H1 (cell line): ENCODE measurements at regions not wholly inside any gene's neighbourhood (a gene's known extent, or its start where the extent isn't known, plus 50 kb on each side); places are given as distances from the start of the nearest gene placed in this dataset.

Experiments
- CTCF ChIA-PET: fragments of 300-600 bp; sonication (Branson Sonifier 250); formaldehyde crosslinking; loops from one replicate; lab custom pipeline; 2021; ENCODE audit not compliant: partially characterized antibody; lab: Charles Lee
- POLR2A ChIA-PET: fragments of 300-600 bp; sonication (Branson Sonifier 250); formaldehyde crosslinking; loops from one replicate; lab custom pipeline; 2021; ENCODE audit warnings: inconsistent platforms; ENCODE audit not compliant: partially characterized antibody; lab: Charles Lee
- DNase-seq, 2 experiments: peaks; one replicate each; pipeline versions ENCODE4 v3.0.0 to v3.0.0-alpha.2; 2010 to 2022; ENCODE audit warnings: low spot score in 2 of 2, low read depth in 1 of 2, mixed read lengths in 1 of 2
- FAIRE-seq: peaks from 2 replicates; lab custom pipeline; 2011; peaks lifted over from hg19 to GRCh38; lab: Jason Lieb, UNC
- H2AFZ ChIP-seq: 2 replicates; pipeline ENCODE4 v1.8.1; 2012; ENCODE audit warnings: low read length, inconsistent platforms
- H2AK5ac ChIP-seq: 2 replicates; pipeline ENCODE4 v1.6.1; 2013; ENCODE audit warnings: low read depth, low read length
- H2BK120ac ChIP-seq: replicated peaks from 2 replicates; pipeline ENCODE3; 2013; ENCODE audit warnings: low read depth, low read length, inconsistent platforms
- H2BK12ac ChIP-seq: 2 replicates; pipeline ENCODE4 v1.6.1; 2013; ENCODE audit warnings: low read depth, low read length
- H2BK15ac ChIP-seq: 2 replicates; pipeline ENCODE4 v1.6.1; 2013; ENCODE audit warnings: low read length
- H2BK20ac ChIP-seq: 2 replicates; pipeline ENCODE4 v1.6.1; 2013; ENCODE audit warnings: low read length
- H2BK5ac ChIP-seq: 2 replicates; pipeline ENCODE4 v1.6.1; 2013; ENCODE audit warnings: low read depth, low read length
- H3K14ac ChIP-seq: 2 replicates; pipeline ENCODE4 v1.6.1; 2013; ENCODE audit warnings: inconsistent platforms; ENCODE audit not compliant: insufficient read length
- H3K18ac ChIP-seq: 2 replicates; pipeline ENCODE4 v1.6.1; 2013; ENCODE audit warnings: low read length; ENCODE audit errors: extremely low read depth
- H3K23ac ChIP-seq: 2 replicates; pipeline ENCODE4 v1.6.1; 2013; ENCODE audit warnings: inconsistent platforms; ENCODE audit not compliant: insufficient read length
- H3K23me2 ChIP-seq: 2 replicates; pipeline ENCODE4 v1.6.1; 2013; ENCODE audit warnings: low read depth, low read length
- H3K27ac ChIP-seq: 2 replicates; pipeline ENCODE4 v1.6.1; 2011; ENCODE audit warnings: low read depth, low read length, inconsistent platforms
- H3K27me3 ChIP-seq, 4 experiments: replicated peaks in 1 of 4; 1 replicate in 1 of 4; 2 replicates in 3 of 4; pipeline versions ENCODE4 v1.6.1 to v1.8.1; 2011 to 2013; ENCODE audit warnings: low read length in 3 of 4, mild to moderate bottlenecking in 3 of 4, inconsistent platforms in 2 of 4, mixed read lengths in 2 of 4, moderate library complexity in 1 of 4; ENCODE audit not compliant: control insufficient read depth in 3 of 4, insufficient read depth in 3 of 4; ENCODE audit errors: extremely low read depth in 1 of 4
- H3K36me3 ChIP-seq, 4 experiments: 2 replicates each; pipeline versions ENCODE4 v1.6.1 to v1.8.1; 2011 to 2013; ENCODE audit warnings: mild to moderate bottlenecking in 4 of 4, low read length in 3 of 4, moderate library complexity in 2 of 4, control low read depth in 1 of 4, inconsistent platforms in 1 of 4; ENCODE audit not compliant: insufficient read depth in 4 of 4, control insufficient read depth in 2 of 4
- H3K4ac ChIP-seq: replicated peaks from 2 replicates; pipeline ENCODE3; 2013; ENCODE audit warnings: low read length, low read depth, mixed read lengths, inconsistent platforms; ENCODE audit not compliant: insufficient read length
- H3K4me1 ChIP-seq, 4 experiments: replicated peaks in 1 of 4; 1 replicate in 1 of 4; 2 replicates in 3 of 4; pipeline versions ENCODE4 v1.6.1 to v1.8.1; 2011 to 2013; ENCODE audit warnings: low read length in 3 of 4, inconsistent platforms in 2 of 4, mixed read lengths in 1 of 4; ENCODE audit not compliant: insufficient read depth in 4 of 4, control insufficient read depth in 3 of 4
- H3K4me2 ChIP-seq, 2 experiments: 2 replicates each; pipeline versions ENCODE4 v1.6.1 to v1.8.1; 2011 to 2013; ENCODE audit warnings: low read depth in 2 of 2, low read length in 2 of 2, control low read depth in 1 of 2, inconsistent platforms in 1 of 2, mild to moderate bottlenecking in 1 of 2; ENCODE audit not compliant: insufficient read depth in 1 of 2
- H3K4me3 ChIP-seq, 4 experiments: fragments of 200-600, 300-600 bp in 1 of 4; sonication (generic), shearing (Covaris generic), sonication (Bioruptor Twin) in 1 of 4; 2 replicates each; pipeline versions ENCODE4 v1.5.1 to v1.8.1; 2011 to 2016; ENCODE audit warnings: low read length in 4 of 4, low read depth in 3 of 4, control low read depth in 2 of 4, inconsistent platforms in 2 of 4, mild to moderate bottlenecking in 2 of 4, mixed read lengths in 1 of 4, moderate library complexity in 1 of 4; ENCODE audit not compliant: insufficient read depth in 2 of 4; ENCODE audit errors: extremely low read depth in 1 of 4
- H3K56ac ChIP-seq: replicated peaks from 2 replicates; pipeline ENCODE3; 2013; ENCODE audit warnings: low read depth, mild to moderate bottlenecking, mixed read lengths, low read length, inconsistent platforms; ENCODE audit not compliant: insufficient read length
- H3K79me1 ChIP-seq: 2 replicates; pipeline ENCODE4 v1.6.1; 2013; ENCODE audit warnings: low read depth, low read length, control low read depth
- H3K79me2 ChIP-seq, 2 experiments: 2 replicates each; pipeline versions ENCODE4 v1.6.1 to v1.8.1; 2012 to 2013; ENCODE audit warnings: low read length in 2 of 2, mild to moderate bottlenecking in 2 of 2, inconsistent platforms in 1 of 2; ENCODE audit not compliant: insufficient read depth in 2 of 2, control insufficient read depth in 1 of 2
- H3K9ac ChIP-seq, 4 experiments: replicated peaks in 1 of 4; 1 replicate in 1 of 4; 2 replicates in 3 of 4; pipeline versions ENCODE4 v1.6.1 to v1.8.1; 2011 to 2013; ENCODE audit warnings: low read depth in 3 of 4, low read length in 3 of 4, control low read depth in 2 of 4, mild to moderate bottlenecking in 2 of 4, moderate library complexity in 2 of 4, inconsistent platforms in 1 of 4; ENCODE audit errors: extremely low read depth in 1 of 4
- H3K9me3 ChIP-seq, 2 experiments: 2 replicates each; pipeline versions ENCODE4 v1.6.1 to v1.8.1; 2012 to 2013; ENCODE audit warnings: mild to moderate bottlenecking in 2 of 2, moderate library complexity in 2 of 2, control low read depth in 1 of 2, inconsistent platforms in 1 of 2, low read depth in 1 of 2, low read length in 1 of 2, mixed read lengths in 1 of 2; ENCODE audit not compliant: insufficient read depth in 2 of 2
- H4K20me1 ChIP-seq, 2 experiments: replicated peaks in 1 of 2; 2 replicates each; pipeline versions ENCODE3 to v1.8.1; 2011 to 2013; ENCODE audit warnings: inconsistent platforms in 2 of 2, low read length in 2 of 2, mild to moderate bottlenecking in 1 of 2; ENCODE audit not compliant: insufficient read depth in 2 of 2, control insufficient read depth in 1 of 2
- H4K5ac ChIP-seq: 2 replicates; pipeline ENCODE4 v1.6.1; 2013; ENCODE audit warnings: low read length, low read depth, mixed read lengths, inconsistent platforms; ENCODE audit not compliant: insufficient read length
- H4K8ac ChIP-seq: 2 replicates; pipeline ENCODE4 v1.8.0; 2013; ENCODE audit warnings: mild to moderate bottlenecking, moderate library complexity, low read length, inconsistent platforms; ENCODE audit not compliant: insufficient read depth; ENCODE audit errors: extremely low read depth
- H4K91ac ChIP-seq: replicated peaks from 2 replicates; pipeline ENCODE3; 2013; ENCODE audit warnings: low read length, mixed read lengths, inconsistent platforms; ENCODE audit not compliant: insufficient read length
- BRCA1 ChIP-seq: IDR thresholded peaks from 2 replicates; pipeline ENCODE4 v1.6.1; 2012; ENCODE audit warnings: low read depth, low read length, improper control_type of control experiment
- CBX8 ChIP-seq: fragments of 300-800, 300-1000 bp; sonication (generic); IDR thresholded peaks from 2 replicates; pipeline ENCODE4 v1.7.1; 2016; ENCODE audit warnings: low read depth, low read length, borderline replicate concordance
- CEBPB ChIP-seq: IDR thresholded peaks from 2 replicates; pipeline ENCODE4 v1.6.1; 2012; ENCODE audit warnings: low read depth, low read length
- CHD1 ChIP-seq: IDR thresholded peaks from 2 replicates; pipeline ENCODE4 v1.6.1; 2012; ENCODE audit warnings: low read depth, low read length, improper control_type of control experiment
- CTBP2 ChIP-seq: IDR thresholded peaks from 2 replicates; pipeline ENCODE4 v1.7.0; 2011; ENCODE audit warnings: borderline replicate concordance, mild to moderate bottlenecking, moderate library complexity, mixed read lengths, low read length; ENCODE audit not compliant: insufficient read depth, insufficient read length
- FOSL1 ChIP-seq: IDR thresholded peaks from 2 replicates; pipeline ENCODE4 v1.6.1; 2011; ENCODE audit warnings: mild to moderate bottlenecking, low read depth, low read length, moderate library complexity; ENCODE audit not compliant: insufficient read depth
- HDAC2 ChIP-seq, 2 experiments: fragments of 300-600 bp in 1 of 2; sonication (generic) in 1 of 2; IDR thresholded peaks; 2 replicates each; pipeline ENCODE4 v1.6.1; 2011 to 2012; ENCODE audit warnings: low read depth in 2 of 2, low read length in 2 of 2, mild to moderate bottlenecking in 2 of 2, moderate library complexity in 2 of 2, borderline replicate concordance in 1 of 2, inconsistent platforms in 1 of 2
- JUN ChIP-seq: IDR thresholded peaks from 2 replicates; pipeline ENCODE4 v1.6.1; 2011; ENCODE audit warnings: low read depth, mild to moderate bottlenecking, improper control_type of control experiment, low read length
- POLR2AphosphoS5 ChIP-seq: IDR thresholded peaks from 2 replicates; pipeline ENCODE4 v1.6.1; 2011; ENCODE audit warnings: low read depth, low read length
- SIN3A ChIP-seq, 2 experiments: IDR thresholded peaks in 1 of 2; conservative IDR thresholded peaks in 1 of 2; 2 replicates each; pipeline ENCODE4 v1.6.1; 2011 to 2012; ENCODE audit warnings: low read length in 2 of 2, improper control_type of control experiment in 1 of 2, low read depth in 1 of 2, mild to moderate bottlenecking in 1 of 2
- TAF7 ChIP-seq: optimal IDR thresholded peaks from 2 replicates; pipeline ENCODE3; 2011; ENCODE audit warnings: low read depth, mild to moderate bottlenecking, inconsistent platforms, low read length, moderate library complexity, borderline replicate concordance
- TBP ChIP-seq: IDR thresholded peaks from 2 replicates; pipeline ENCODE4 v1.6.1; 2011; ENCODE audit warnings: low read depth, low read length, improper control_type of control experiment
- TCF12 ChIP-seq: IDR thresholded peaks from 2 replicates; pipeline ENCODE4 v1.6.1; 2011; ENCODE audit warnings: low read depth, mild to moderate bottlenecking, low read length
- WGBS, 2 experiments: shearing (Covaris generic) in 1 of 2; methylation state at CpG; one replicate each; pipeline versions ENCODE4 v1.1.6 to v1.1.7; 2013 to 2015; ENCODE audit warnings: low lambda C conversion rate in 2 of 2, mixed read lengths in 2 of 2, inconsistent platforms in 1 of 2, low coverage in 1 of 2, missing lambda C conversion rate in 1 of 2; ENCODE audit not compliant: insufficient replicate concordance in 2 of 2, insufficient coverage in 1 of 2, insufficient read length in 1 of 2; ENCODE audit errors: extremely low coverage in 1 of 2, missing lambda C conversion rate in 1 of 2; 5-methylcytosine and 5-hydroxymethylcytosine counted together
- TF ChIP-seq, protein P1 (sequence below): IDR thresholded peaks from 2 replicates; pipeline ENCODE4 v1.6.1; 2012; ENCODE audit warnings: inconsistent platforms

DNA sequence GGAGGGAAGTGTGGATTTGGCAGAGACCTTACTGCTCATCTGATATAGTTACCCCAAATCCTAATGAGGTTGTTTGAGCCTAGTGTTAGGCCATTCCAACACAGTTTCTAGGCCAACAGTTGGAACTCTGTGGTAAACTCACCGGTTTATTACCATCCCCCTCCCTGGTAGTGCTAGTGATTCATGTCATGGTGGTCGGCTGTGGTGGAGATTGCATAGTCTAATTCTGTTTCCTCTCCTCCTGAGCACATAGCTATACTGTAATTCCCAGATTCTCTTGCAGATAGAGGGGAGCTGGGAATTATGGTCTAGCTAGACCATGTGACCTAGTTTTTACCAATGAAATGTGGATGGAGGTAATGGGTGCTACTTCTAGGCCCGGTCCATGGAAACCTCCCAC is 123.7 kb upstream of the KIF26B start:
- H3K4me3 ChIP-seq, result no peak overlapping the region
- H4K20me1 ChIP-seq, result peaks cover 0 to 1% of the 10 kb centered on the region in 2 experiments
- no peak overlapping the region for H2AK5ac ChIP-seq
- H3K14ac ChIP-seq, result no peak overlapping the region
- no peaks in the 10 kb centered on the region for H3K79me2 ChIP-seq
- H3K18ac ChIP-seq, result no peak overlapping the region
- no peak overlapping the region for H3K4me2 ChIP-seq
- H2BK15ac ChIP-seq, result no peak overlapping the region
- H2AFZ ChIP-seq, result no peak overlapping the region
- no peak overlapping the region for H3K23ac ChIP-seq
- DNase-seq (no peak), FAIRE-seq (no peak)
- no peak overlapping the region for H3K4ac ChIP-seq
- no peak overlapping the region for H2BK20ac ChIP-seq
- no peaks in the 10 kb centered on the region for H3K36me3 ChIP-seq
- no peaks in the 10 kb centered on the region for H3K9me3 ChIP-seq
- H3K9ac ChIP-seq, result no peak overlapping the region
- ChIA-PET CTCF (interaction anchor here (5.8 kb wide), 1 partner anchor 11 kb away, joined by 35 read pairs; no protein-coding TSS in a partner anchor), POLR2A (interaction anchor here (0.6 to 1.1 kb wide), 2 partner anchors 95 to 170 kb away, joined by 3 read pairs; no protein-coding TSS in a partner anchor)
- no peak overlapping the region for H4K8ac ChIP-seq
- no peaks in the 10 kb centered on the region for H3K23me2 ChIP-seq
- H2BK12ac ChIP-seq, result no peak overlapping the region
- H3K27ac ChIP-seq, result no peak overlapping the region
- H2BK5ac ChIP-seq, result no peak overlapping the region
- no peaks in the 10 kb centered on the region for H3K27me3 ChIP-seq
- no peak overlapping the region for H2BK120ac ChIP-seq
- 93% methylated on average over 3 of the region's 3 CpGs; no CpG with 5 or more reads in 1 of the 2 experiments for WGBS, 2 experiments
- no peak overlapping the region for H3K56ac ChIP-seq
- H3K79me1 ChIP-seq, result no peaks in the 10 kb centered on the region; the same call in 1 of the 2 replicates
- no peak overlapping the region for H4K91ac ChIP-seq
- H4K5ac ChIP-seq, result no peak overlapping the region
- H3K4me1 ChIP-seq, result no peaks in the 10 kb centered on the region
- TF ChIP-seq CHD1 (no peak), BRCA1 (no peak), CEBPB (no peak), JUN (no peak), TBP (no peak), HDAC2 (IDR thresholded peaks at IDR 0.05; ENCODE audit: borderline replicate concordance in 1 of 2, low read depth in 2 of 2, low read length in 2 of 2) (no peak), FOSL1 (no peak), TAF7 (no peak), POLR2AphosphoS5 (no peak), TCF12 (no peak), CBX8 (no peak), SIN3A (conservative IDR thresholded peaks at IDR 0.05 in 1 of 2, IDR thresholded peaks at IDR 0.05 in 1 of 2; ENCODE audit: low read depth in 1 of 2, low read length in 2 of 2) (no peak), CTBP2 (no peak)
- TF ChIP-seq, protein P1, sequence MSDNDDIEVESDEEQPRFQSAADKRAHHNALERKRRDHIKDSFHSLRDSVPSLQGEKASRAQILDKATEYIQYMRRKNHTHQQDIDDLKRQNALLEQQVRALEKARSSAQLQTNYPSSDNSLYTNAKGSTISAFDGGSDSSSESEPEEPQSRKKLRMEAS, result no peak
